ENCODE measurements at regions not wholly inside any gene's neighbourhood (a gene's known extent, or its start where the extent isn't known, plus 50 kb on each side); places are given as distances from the start of the nearest gene placed in this dataset.

DNA sequence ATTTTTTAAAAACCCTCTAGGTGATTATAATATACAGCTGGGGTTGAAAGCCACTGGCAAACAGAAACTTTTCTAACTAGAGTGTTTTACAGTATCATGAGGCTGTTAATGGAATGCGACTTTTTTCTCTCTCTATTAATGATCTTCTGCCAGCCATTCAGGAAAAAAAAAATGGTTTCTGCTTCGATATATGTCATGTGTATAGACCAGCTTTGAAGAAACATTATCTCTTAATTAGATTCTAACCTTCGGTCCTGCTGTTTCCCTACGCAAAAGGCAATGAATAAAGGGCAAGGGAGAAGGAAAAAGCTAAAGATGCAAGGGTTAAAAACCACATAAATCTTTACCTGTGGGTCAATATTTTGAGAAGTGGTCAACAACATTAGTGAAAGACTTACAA is 1662.1 kb upstream of the TENM3 start:
- no peak overlapping the region for H3K9ac ChIP-seq (ENCODE audit: low read depth, low read length)
- no peaks in the 10 kb centered on the region for H3K36me3 ChIP-seq (ENCODE audit: insufficient read depth, low read length)
- H3K27me3 ChIP-seq (ENCODE audit: control insufficient read depth, insufficient read depth, low read length) = no peaks in the 10 kb centered on the region
- H3K4me3 ChIP-seq (ENCODE audit: low read length) = no peak overlapping the region
- H3K9me3 ChIP-seq (replicated peaks; ENCODE audit: low read length) = peaks cover 5% of the 10 kb centered on the region
- H3K4me2 ChIP-seq (ENCODE audit: low read length) = no peak overlapping the region
- no peaks in the 10 kb centered on the region for H3K4me1 ChIP-seq (ENCODE audit: control insufficient read depth, insufficient read depth, low read length)

DNA sequence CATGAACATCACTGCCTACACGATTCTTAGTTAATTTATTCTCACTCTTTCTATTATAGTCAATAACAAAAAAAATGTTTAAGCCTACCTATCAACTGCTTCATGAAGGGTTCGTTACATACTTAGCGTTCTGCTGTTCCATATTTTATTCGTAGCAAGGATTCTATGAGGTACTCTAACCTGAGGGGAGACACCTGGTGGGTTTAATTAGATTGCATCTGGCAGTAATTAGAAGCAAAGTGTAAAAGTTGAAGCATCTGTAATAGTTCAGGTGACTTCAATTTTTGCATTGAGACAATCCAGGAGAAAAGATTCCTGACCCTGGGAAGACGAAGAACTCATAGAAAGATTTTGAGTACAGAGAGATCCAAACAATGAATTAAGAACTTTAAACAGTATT is 1655.8 kb upstream of the TENM3 start:
- Histone ChIP-seq H3K4me1 (ENCODE audit: control insufficient read depth, insufficient read depth, low read length) (no peaks in the 10 kb centered on the region), H3K27me3 (ENCODE audit: control insufficient read depth, insufficient read depth, low read length) (no peaks in the 10 kb centered on the region), H3K9me3 (replicated peaks; ENCODE audit: low read length) (no peaks in the 10 kb centered on the region), H3K9ac (ENCODE audit: low read depth, low read length) (no peak overlapping the region), H3K4me2 (ENCODE audit: low read length) (no peak overlapping the region), H3K36me3 (ENCODE audit: insufficient read depth, low read length) (no peaks in the 10 kb centered on the region), H3K4me3 (ENCODE audit: low read length) (no peak overlapping the region)

- Histone ChIP-seq H3K9me3 (replicated peaks; ENCODE audit: low read length) (no peaks in the 10 kb centered on the region), H3K4me1 (ENCODE audit: control insufficient read depth, insufficient read depth, low read length) (no peaks in the 10 kb centered on the region), H3K36me3 (ENCODE audit: insufficient read depth, low read length) (no peaks in the 10 kb centered on the region), H3K9ac (ENCODE audit: low read depth, low read length) (no peak overlapping the region), H3K4me2 (ENCODE audit: low read length) (no peak overlapping the region), H3K4me3 (ENCODE audit: low read length) (no peak overlapping the region), H3K27me3 (ENCODE audit: control insufficient read depth, insufficient read depth, low read length) (no peaks in the 10 kb centered on the region)
Observed at GRCh38 chr4:180589575-180589974, 1653.6 kb upstream of the TENM3 start.

GRCh38 chr4:180596888-180597483 is 1646.2 kb upstream of the TENM3 start:
- Histone ChIP-seq H3K4me3 (ENCODE audit: low read length) (no peak overlapping the region), H3K27me3 (ENCODE audit: control insufficient read depth, insufficient read depth, low read length) (no peaks in the 10 kb centered on the region)

DNA sequence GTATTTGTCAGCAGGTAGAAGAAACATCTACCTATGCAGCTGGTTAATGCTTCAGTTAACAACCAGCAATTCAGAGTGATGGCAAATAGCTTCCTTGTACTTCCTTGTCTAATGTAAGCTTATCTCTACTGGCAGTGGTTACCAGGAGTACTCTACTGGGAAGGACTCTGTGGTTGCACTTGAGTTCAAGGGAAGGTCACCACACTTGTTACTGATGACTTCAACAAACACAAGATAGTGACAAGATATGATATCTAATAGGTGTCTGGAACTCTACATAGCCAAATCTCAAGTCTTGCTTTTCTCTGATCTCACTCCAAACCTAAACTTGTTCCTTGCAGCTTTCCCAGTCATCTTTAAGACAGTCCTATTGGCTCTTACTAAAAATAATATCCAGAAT is 1644.9 kb upstream of the TENM3 start:
- H3K9me3 ChIP-seq (replicated peaks; ENCODE audit: low read length) = no peaks in the 10 kb centered on the region
- no peaks in the 10 kb centered on the region for H3K4me1 ChIP-seq (ENCODE audit: control insufficient read depth, insufficient read depth, low read length)
- no peak overlapping the region for H3K4me3 ChIP-seq (ENCODE audit: low read length)
- no peak overlapping the region for H3K4me2 ChIP-seq (ENCODE audit: low read length)
- no peaks in the 10 kb centered on the region for H3K27me3 ChIP-seq (ENCODE audit: control insufficient read depth, insufficient read depth, low read length)
- no peaks in the 10 kb centered on the region for H3K36me3 ChIP-seq (ENCODE audit: insufficient read depth, low read length)
- no peak overlapping the region for H3K9ac ChIP-seq (ENCODE audit: low read depth, low read length)

More at GRCh38 chr4:180596888-180597483, 1646.2 kb upstream of the TENM3 start:
- no peak overlapping the region for H3K9ac ChIP-seq (ENCODE audit: low read depth, low read length)
- no peaks in the 10 kb centered on the region for H3K4me1 ChIP-seq (ENCODE audit: control insufficient read depth, insufficient read depth, low read length)
- H3K36me3 ChIP-seq (ENCODE audit: insufficient read depth, low read length) = no peaks in the 10 kb centered on the region
- H3K9me3 ChIP-seq (replicated peaks; ENCODE audit: low read length) = no peaks in the 10 kb centered on the region
- H3K4me2 ChIP-seq (ENCODE audit: low read length) = no peak overlapping the region

GRCh38 chr4:180603791-180604190 is 1639.4 kb upstream of the TENM3 start:
- H3K27me3 ChIP-seq (ENCODE audit: control insufficient read depth, insufficient read depth, low read length) = no peaks in the 10 kb centered on the region
- H3K9ac ChIP-seq (ENCODE audit: low read depth, low read length) = no peak overlapping the region
- H3K4me3 ChIP-seq (ENCODE audit: low read length) = no peak overlapping the region
- H3K36me3 ChIP-seq (ENCODE audit: insufficient read depth, low read length) = no peaks in the 10 kb centered on the region
- H3K9me3 ChIP-seq (replicated peaks; ENCODE audit: low read length) = no peaks in the 10 kb centered on the region
- no peaks in the 10 kb centered on the region for H3K4me1 ChIP-seq (ENCODE audit: control insufficient read depth, insufficient read depth, low read length)
- no peak overlapping the region for H3K4me2 ChIP-seq (ENCODE audit: low read length)

DNA sequence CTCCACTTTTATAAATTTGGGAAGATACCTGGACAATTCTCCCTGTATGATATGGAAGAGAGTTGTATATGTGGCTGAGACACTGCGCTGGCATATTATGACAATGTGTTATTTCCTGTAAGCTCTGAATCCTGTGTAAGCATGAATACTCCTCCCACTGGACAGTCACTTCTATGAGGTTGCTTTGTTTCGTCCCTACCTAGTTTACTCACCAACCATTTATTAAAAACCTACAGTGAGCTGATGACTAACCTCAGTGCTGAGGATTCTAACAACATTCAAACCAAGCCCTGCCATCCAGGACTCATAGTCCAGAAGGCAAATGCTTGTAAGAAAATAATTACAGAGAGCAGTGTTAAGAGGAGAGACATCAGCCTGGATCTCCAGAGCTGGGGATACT is 1632.9 kb upstream of the TENM3 start:
- Histone ChIP-seq H3K9me3 (replicated peaks; ENCODE audit: low read length) (no peaks in the 10 kb centered on the region), H3K27me3 (ENCODE audit: control insufficient read depth, insufficient read depth, low read length) (no peaks in the 10 kb centered on the region), H3K4me3 (ENCODE audit: low read length) (no peak overlapping the region), H3K4me1 (ENCODE audit: control insufficient read depth, insufficient read depth, low read length) (no peaks in the 10 kb centered on the region), H3K4me2 (ENCODE audit: low read length) (no peak overlapping the region), H3K36me3 (ENCODE audit: insufficient read depth, low read length) (no peaks in the 10 kb centered on the region), H3K9ac (ENCODE audit: low read depth, low read length) (no peak overlapping the region)

GRCh38 chr4:180615746-180616145 is 1627.5 kb upstream of the TENM3 start:
- Histone ChIP-seq H3K27me3 (ENCODE audit: control insufficient read depth, insufficient read depth, low read length) (no peaks in the 10 kb centered on the region), H3K36me3 (ENCODE audit: insufficient read depth, low read length) (no peaks in the 10 kb centered on the region), H3K4me2 (ENCODE audit: low read length) (no peak overlapping the region), H3K9me3 (replicated peaks; ENCODE audit: low read length) (no peaks in the 10 kb centered on the region), H3K4me1 (ENCODE audit: control insufficient read depth, insufficient read depth, low read length) (no peaks in the 10 kb centered on the region), H3K9ac (ENCODE audit: low read depth, low read length) (no peak overlapping the region), H3K4me3 (ENCODE audit: low read length) (no peak overlapping the region)

- no peak overlapping the region for H3K4me2 ChIP-seq (ENCODE audit: low read length)
- H3K4me1 ChIP-seq (ENCODE audit: control insufficient read depth, insufficient read depth, low read length) = no peaks in the 10 kb centered on the region
- no peaks in the 10 kb centered on the region for H3K36me3 ChIP-seq (ENCODE audit: insufficient read depth, low read length)
- no peaks in the 10 kb centered on the region for H3K27me3 ChIP-seq (ENCODE audit: control insufficient read depth, insufficient read depth, low read length)
- no peak overlapping the region for H3K9ac ChIP-seq (ENCODE audit: low read depth, low read length)
- no peaks in the 10 kb centered on the region for H3K9me3 ChIP-seq (replicated peaks; ENCODE audit: low read length)
- H3K4me3 ChIP-seq (ENCODE audit: low read length) = no peak overlapping the region
Observed at GRCh38 chr4:180617196-180617595, 1626.0 kb upstream of the TENM3 start.

- Histone ChIP-seq H3K36me3 (ENCODE audit: insufficient read depth, low read length) (no peaks in the 10 kb centered on the region), H3K27me3 (ENCODE audit: control insufficient read depth, insufficient read depth, low read length) (no peaks in the 10 kb centered on the region), H3K4me3 (ENCODE audit: low read length) (no peak overlapping the region), H3K4me2 (ENCODE audit: low read length) (no peak overlapping the region), H3K9me3 (replicated peaks; ENCODE audit: low read length) (no peaks in the 10 kb centered on the region), H3K4me1 (ENCODE audit: control insufficient read depth, insufficient read depth, low read length) (no peaks in the 10 kb centered on the region), H3K9ac (ENCODE audit: low read depth, low read length) (no peak overlapping the region)
Observed at GRCh38 chr4:180618396-180618795, 1624.8 kb upstream of the TENM3 start.

DNA sequence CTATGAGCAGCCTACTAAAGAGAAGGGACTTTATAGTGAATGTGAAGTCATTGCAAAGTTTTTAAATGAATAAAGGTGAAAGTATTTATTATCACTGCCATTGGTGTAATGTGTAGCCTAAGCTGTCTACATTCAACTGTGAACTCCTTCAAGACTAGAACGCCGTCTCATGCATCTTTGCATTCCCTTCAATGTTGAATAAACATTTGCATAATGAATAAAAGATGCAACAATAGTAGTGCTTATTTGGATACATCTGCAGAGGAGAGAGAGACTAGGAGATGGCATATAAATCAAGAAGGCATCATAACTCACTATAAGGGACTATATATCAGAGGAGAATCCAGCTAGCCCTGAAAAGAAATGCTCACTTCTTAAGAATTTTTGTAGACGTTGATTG is 1623.8 kb upstream of the TENM3 start:
- Histone ChIP-seq H3K9ac (ENCODE audit: low read depth, low read length) (no peak overlapping the region), H3K4me3 (ENCODE audit: low read length) (no peak overlapping the region), H3K36me3 (ENCODE audit: insufficient read depth, low read length) (no peaks in the 10 kb centered on the region), H3K4me1 (ENCODE audit: control insufficient read depth, insufficient read depth, low read length) (no peaks in the 10 kb centered on the region), H3K27me3 (ENCODE audit: control insufficient read depth, insufficient read depth, low read length) (no peaks in the 10 kb centered on the region), H3K9me3 (replicated peaks; ENCODE audit: low read length) (no peaks in the 10 kb centered on the region), H3K4me2 (ENCODE audit: low read length) (no peak overlapping the region)

DNA sequence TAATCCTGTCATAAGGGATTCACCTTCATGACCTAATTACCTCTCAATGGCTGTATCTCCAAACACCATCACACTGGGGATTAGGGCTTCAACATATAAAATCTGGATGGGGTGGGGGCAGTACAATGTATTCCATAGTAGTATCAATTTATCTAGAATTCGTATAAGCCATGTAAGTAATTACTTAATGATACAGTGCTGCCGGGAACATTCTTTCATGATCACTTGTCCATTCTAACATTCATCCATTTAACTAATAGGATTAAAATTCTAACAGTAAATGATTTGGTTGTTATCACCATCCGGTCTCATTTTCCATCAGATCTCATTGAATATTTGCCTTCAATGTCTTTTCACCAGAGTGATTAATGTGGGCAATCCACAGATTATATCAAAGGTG is 1620.9 kb upstream of the TENM3 start:
- no peak overlapping the region for H3K9ac ChIP-seq (ENCODE audit: low read depth, low read length)
- no peaks in the 10 kb centered on the region for H3K9me3 ChIP-seq (replicated peaks; ENCODE audit: low read length)
- no peak overlapping the region for H3K4me2 ChIP-seq (ENCODE audit: low read length)
- no peaks in the 10 kb centered on the region for H3K27me3 ChIP-seq (ENCODE audit: control insufficient read depth, insufficient read depth, low read length)
- no peaks in the 10 kb centered on the region for H3K36me3 ChIP-seq (ENCODE audit: insufficient read depth, low read length)
- no peak overlapping the region for H3K4me3 ChIP-seq (ENCODE audit: low read length)
- H3K4me1 ChIP-seq (ENCODE audit: control insufficient read depth, insufficient read depth, low read length) = no peaks in the 10 kb centered on the region
